ENCODE measurements at regions not wholly inside any gene's neighbourhood (a gene's known extent, or its start where the extent isn't known, plus 50 kb on each side); places are given as distances from the start of the nearest gene placed in this dataset.

DNA sequence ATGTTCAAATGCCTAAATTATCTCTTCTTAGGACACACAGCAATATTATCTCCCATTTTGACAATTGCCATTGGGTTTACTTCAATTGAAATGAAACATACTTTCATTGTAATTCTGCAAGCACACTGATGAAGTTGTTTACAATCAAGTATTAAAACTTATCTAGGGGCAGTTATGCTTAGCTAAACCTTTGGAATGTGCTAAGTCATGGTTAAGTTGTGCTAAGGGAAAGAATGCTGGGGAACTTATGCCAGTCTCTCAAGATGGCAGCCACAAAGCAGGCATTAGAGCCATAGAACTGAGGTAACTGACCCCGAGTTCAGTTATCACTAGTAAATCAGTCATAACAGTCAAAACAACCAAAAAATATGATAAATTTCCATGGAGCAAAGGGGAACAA, 59.1 kb upstream of the NT5E start:
- Histone ChIP-seq H3K36me3 (no peaks in the 10 kb centered on the region), H3K4me3 (no peak overlapping the region), H3K27me3 (no peaks in the 10 kb centered on the region), H3K9me3 (no peaks in the 10 kb centered on the region), H3K4me1 (peaks cover 0 to 7% (median 0%) of the 10 kb centered on the region in 4 donors), H3K27ac (no peak overlapping the region)
- DNase-seq = no peak
- 71 to 78% methylated on average over 1 of the region's 1 CpG for WGBS, 2 donors
- intact Hi-C loops (cut with DNase I) = no loop called here
- TF ChIP-seq, protein P1, sequence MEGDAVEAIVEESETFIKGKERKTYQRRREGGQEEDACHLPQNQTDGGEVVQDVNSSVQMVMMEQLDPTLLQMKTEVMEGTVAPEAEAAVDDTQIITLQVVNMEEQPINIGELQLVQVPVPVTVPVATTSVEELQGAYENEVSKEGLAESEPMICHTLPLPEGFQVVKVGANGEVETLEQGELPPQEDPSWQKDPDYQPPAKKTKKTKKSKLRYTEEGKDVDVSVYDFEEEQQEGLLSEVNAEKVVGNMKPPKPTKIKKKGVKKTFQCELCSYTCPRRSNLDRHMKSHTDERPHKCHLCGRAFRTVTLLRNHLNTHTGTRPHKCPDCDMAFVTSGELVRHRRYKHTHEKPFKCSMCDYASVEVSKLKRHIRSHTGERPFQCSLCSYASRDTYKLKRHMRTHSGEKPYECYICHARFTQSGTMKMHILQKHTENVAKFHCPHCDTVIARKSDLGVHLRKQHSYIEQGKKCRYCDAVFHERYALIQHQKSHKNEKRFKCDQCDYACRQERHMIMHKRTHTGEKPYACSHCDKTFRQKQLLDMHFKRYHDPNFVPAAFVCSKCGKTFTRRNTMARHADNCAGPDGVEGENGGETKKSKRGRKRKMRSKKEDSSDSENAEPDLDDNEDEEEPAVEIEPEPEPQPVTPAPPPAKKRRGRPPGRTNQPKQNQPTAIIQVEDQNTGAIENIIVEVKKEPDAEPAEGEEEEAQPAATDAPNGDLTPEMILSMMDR (IDR thresholded peaks at IDR 0.05) = no peak
- TF ChIP-seq POLR2A (IDR thresholded peaks at IDR 0.05) (no peak), POLR2AphosphoS5 (IDR thresholded peaks at IDR 0.05) (no peak), EP300 (IDR thresholded peaks at IDR 0.05) (no peak)

DNA sequence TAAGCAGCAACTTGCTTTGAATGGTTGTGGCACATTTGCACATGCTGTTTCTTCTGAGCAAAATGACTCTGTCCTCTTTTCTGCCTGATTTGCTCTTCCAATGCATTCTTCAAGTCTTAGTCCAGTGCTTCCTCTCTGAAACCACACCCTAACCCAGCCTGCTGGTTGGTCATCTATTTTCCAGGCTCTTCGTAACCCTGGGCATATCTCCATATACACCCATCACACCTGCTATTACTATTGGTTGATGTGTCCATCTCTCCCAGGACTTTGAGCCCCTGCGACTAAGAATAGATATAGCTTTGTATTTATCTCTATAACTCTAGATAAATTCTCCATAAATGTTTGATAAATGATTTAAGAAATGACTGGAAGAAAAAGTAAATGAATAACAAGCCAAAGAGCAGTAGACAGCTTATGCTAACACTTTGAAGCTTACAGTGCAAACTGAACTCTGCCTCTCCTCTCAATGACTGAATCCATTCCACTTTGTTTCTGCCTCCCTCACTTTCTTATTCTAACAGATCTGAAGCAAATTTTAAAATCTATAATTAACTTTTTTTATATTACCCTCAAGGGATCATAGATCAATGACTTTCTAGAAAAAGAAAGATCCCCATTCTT, 59.7 kb upstream of the NT5E start:
- Histone ChIP-seq H3K4me3 (no peak overlapping the region), H3K27me3 (no peaks in the 10 kb centered on the region), H3K4me1 (peaks cover 0 to 7% (median 0%) of the 10 kb centered on the region in 4 donors), H3K9me3 (no peaks in the 10 kb centered on the region), H3K36me3 (no peaks in the 10 kb centered on the region), H3K27ac (no peak overlapping the region)
- no peak for DNase-seq
- 14 to 76% methylated on average over 2 of the region's 2 CpGs for WGBS, 2 donors
- intact Hi-C loops (cut with DNase I) = no loop called here
- TF ChIP-seq, protein P1 (IDR thresholded peaks at IDR 0.05) = no peak
- TF ChIP-seq EP300 (IDR thresholded peaks at IDR 0.05) (no peak), POLR2A (IDR thresholded peaks at IDR 0.05) (no peak), POLR2AphosphoS5 (IDR thresholded peaks at IDR 0.05) (no peak)

DNA sequence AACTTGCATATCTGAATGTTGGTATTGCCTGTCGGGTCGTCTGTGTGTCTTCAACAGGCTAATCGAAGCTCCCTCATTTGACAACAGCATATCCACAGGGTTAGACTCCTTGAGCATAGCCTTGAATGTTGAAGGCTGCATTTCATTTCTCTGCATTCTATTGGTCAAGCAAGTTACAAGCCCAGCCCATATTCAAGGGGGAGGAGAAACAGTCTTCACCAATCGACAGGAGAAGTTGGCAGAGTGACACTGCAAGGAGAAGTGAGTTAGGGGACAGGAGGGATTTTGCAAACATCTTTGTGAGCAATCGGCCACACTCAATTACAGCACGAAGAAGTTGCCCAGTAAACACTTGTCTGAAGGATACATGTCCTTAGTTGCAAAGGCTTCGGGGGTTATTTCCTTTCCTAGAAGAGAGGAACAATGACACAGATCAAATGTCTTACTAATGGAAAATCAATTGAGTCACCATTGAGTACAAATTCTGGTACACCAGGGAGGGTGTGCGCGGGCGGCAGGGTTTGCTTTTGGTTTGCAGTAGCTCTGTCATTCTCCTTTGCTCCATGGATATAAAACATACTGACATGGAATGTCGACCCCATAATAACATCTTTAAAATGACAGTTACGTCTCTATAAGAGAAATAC, 60.6 kb upstream of the NT5E start:
- no peaks in the 10 kb centered on the region for H3K36me3 ChIP-seq

DNA sequence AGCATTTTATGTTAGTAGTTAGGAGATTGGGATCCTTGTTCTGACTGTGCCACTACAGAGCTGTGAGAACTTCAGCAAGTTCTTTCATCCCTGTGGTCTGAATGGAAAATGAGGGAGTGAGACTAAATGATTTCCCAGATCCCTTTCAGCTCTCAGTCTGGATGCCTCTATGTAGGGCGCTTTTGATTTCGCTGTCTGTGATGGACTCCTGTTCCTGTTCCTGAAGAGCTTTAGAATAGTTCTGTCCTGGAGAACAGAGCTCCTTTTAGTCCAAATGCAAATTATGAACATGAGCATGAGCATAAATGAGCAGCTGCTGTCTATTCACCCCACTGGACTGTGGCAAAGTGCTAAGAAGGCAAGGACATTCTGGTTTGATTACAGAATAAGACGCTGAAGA, 61.4 kb upstream of the NT5E start:
- DNase-seq = no peak
- 90 to 91% methylated on average over 3 of the region's 3 CpGs for WGBS, 2 donors
- no peaks in the 10 kb centered on the region for H3K9me3 ChIP-seq
- intact Hi-C loops (cut with DNase I) = no loop called here
- H3K27me3 ChIP-seq = no peaks in the 10 kb centered on the region
- H3K27ac ChIP-seq = no peak overlapping the region
- no peak overlapping the region for H3K4me3 ChIP-seq
- no peak for TF ChIP-seq POLR2A (IDR thresholded peaks at IDR 0.05)
- TF ChIP-seq, protein P1 (IDR thresholded peaks at IDR 0.05) = no peak
- TF ChIP-seq EP300 (IDR thresholded peaks at IDR 0.05) = no peak
- TF ChIP-seq POLR2AphosphoS5 (IDR thresholded peaks at IDR 0.05) = no peak
- H3K36me3 ChIP-seq = no peaks in the 10 kb centered on the region
- no peaks in the 10 kb centered on the region for H3K4me1 ChIP-seq

More for the DNA sequence above, 60.6 kb upstream of the NT5E start:
- TF ChIP-seq POLR2A (IDR thresholded peaks at IDR 0.05) (no peak), EP300 (IDR thresholded peaks at IDR 0.05) (no peak), POLR2AphosphoS5 (IDR thresholded peaks at IDR 0.05) (no peak)
- TF ChIP-seq, protein P1 (IDR thresholded peaks at IDR 0.05) = no peak
- intact Hi-C loops (cut with DNase I) = no loop called here
- 75 to 80% methylated on average over 12 of the region's 12 CpGs for WGBS, 2 donors
- no peak for DNase-seq
- no peak overlapping the region for H3K4me3 ChIP-seq
- H3K9me3 ChIP-seq = no peaks in the 10 kb centered on the region
- no peak overlapping the region for H3K27ac ChIP-seq
- H3K27me3 ChIP-seq = no peaks in the 10 kb centered on the region
- no peaks in the 10 kb centered on the region for H3K4me1 ChIP-seq

Measured in sigmoid colon (tissue), 6 donors.